Mucosa of descending colon (tissue), 3 donors: ENCODE measurements at regions not wholly inside any gene's neighbourhood (a gene's known extent, or its start where the extent isn't known, plus 50 kb on each side); places are given as distances from the start of the nearest gene placed in this dataset.

Experiments
- ATAC-seq: fragments of 200-7000 bp; cut with Tn5 transposase; one replicate; pipeline ENCODE4 v1.9.1; 2020; ENCODE audit warnings: mild to moderate bottlenecking, moderate library complexity
- DNase-seq, 3 donors: peaks; one replicate each; pipeline ENCODE4 v3.0.0-alpha.2; 2020
- H3K36me3 ChIP-seq: fragments of 200-600 bp; one replicate; pipeline ENCODE4 v1.8.0; 2021; ENCODE audit warnings: low read depth, mild to moderate bottlenecking
- H3K4me1 ChIP-seq: fragments of 200-600 bp; one replicate; pipeline ENCODE4 v1.8.0; 2021; ENCODE audit warnings: low read depth, mild to moderate bottlenecking
- H3K4me3 ChIP-seq: fragments of 200-600 bp; one replicate; pipeline ENCODE4 v1.8.0; 2021; ENCODE audit warnings: mild to moderate bottlenecking
- H3K9me3 ChIP-seq: fragments of 200-600 bp; one replicate; pipeline ENCODE4 v1.8.0; 2021; ENCODE audit warnings: mild to moderate bottlenecking
- intact Hi-C, 2 donors: fragments of 100-400 bp; cut with DNase I in 1 of 2; cut with micrococcal nuclease in 1 of 2; formaldehyde crosslinking; loops; one replicate each; pipeline versions ENCODE4 v1.11.0 to v1.11.1; 2022; cut with DNase I, micrococcal nuclease
- TF ChIP-seq, protein P1 (sequence below): fragments of 200-600 bp; IDR thresholded peaks from one replicate; pipeline ENCODE4 v1.8.0; 2022; ENCODE audit warnings: antibody characterized with exemption, mild to moderate bottlenecking
- donor health status: DM: no; HTN: no; CAD: no; lungs with moderate emphysema.
- donor health status: DM: no; HTN: no; CAD: no.
- donor health status: DM: no; HTN: yes; CAD: no.

DNA sequence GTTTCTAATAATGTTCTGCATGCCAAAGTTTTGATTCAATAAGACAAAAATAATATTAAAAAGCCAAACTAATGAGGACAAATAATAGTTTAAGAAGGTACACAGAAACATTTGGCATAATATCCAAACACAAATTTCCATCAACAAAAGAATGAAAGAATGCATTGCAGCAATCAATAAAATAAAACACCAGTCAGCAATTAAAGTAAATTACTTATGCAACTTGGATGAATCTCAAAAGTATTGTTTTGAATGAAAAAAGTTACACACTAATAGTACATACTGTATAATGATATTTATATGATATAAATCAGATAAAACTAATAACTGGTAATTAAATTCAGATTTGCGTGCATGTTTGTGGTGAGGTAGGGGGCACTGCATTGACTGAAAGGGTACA is 285.5 kb upstream of the PCDH10 start:
- intact Hi-C loops = no loop called here

DNA sequence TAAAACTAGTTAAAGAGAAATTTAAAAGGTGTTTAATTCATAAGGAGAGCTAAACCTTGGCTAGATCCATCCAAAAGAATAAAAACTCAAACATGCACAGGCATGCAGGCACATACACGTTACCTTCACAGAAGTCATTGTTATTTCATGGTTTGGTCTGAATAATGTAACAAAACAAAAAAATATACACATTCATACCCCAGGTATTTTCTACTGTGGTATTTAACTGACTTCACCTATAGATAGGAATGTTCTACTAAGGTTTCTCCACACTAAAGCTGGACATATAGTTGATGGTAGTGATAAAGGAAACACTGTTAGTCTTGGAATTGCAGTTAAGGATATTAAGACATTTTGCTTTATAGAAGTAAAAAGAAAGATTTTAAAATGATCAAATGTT is 283.6 kb upstream of the PCDH10 start:
- no peaks in the 10 kb centered on the region for H3K36me3 ChIP-seq
- no peak overlapping the region for H3K4me3 ChIP-seq
- TF ChIP-seq, protein P1, sequence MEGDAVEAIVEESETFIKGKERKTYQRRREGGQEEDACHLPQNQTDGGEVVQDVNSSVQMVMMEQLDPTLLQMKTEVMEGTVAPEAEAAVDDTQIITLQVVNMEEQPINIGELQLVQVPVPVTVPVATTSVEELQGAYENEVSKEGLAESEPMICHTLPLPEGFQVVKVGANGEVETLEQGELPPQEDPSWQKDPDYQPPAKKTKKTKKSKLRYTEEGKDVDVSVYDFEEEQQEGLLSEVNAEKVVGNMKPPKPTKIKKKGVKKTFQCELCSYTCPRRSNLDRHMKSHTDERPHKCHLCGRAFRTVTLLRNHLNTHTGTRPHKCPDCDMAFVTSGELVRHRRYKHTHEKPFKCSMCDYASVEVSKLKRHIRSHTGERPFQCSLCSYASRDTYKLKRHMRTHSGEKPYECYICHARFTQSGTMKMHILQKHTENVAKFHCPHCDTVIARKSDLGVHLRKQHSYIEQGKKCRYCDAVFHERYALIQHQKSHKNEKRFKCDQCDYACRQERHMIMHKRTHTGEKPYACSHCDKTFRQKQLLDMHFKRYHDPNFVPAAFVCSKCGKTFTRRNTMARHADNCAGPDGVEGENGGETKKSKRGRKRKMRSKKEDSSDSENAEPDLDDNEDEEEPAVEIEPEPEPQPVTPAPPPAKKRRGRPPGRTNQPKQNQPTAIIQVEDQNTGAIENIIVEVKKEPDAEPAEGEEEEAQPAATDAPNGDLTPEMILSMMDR = no peak
- H3K4me1 ChIP-seq = no peaks in the 10 kb centered on the region
- ATAC-seq (no peak), DNase-seq (no peak)
- intact Hi-C loops = no loop called here
- no peaks in the 10 kb centered on the region for H3K9me3 ChIP-seq

More for the DNA sequence above, 285.5 kb upstream of the PCDH10 start:
- H3K9me3 ChIP-seq = no peaks in the 10 kb centered on the region
- ATAC-seq = no peak
- H3K4me3 ChIP-seq = no peak overlapping the region
- TF ChIP-seq, protein P1 = no peak
- no peaks in the 10 kb centered on the region for H3K4me1 ChIP-seq
- H3K36me3 ChIP-seq = no peaks in the 10 kb centered on the region
- no peak for DNase-seq

DNA sequence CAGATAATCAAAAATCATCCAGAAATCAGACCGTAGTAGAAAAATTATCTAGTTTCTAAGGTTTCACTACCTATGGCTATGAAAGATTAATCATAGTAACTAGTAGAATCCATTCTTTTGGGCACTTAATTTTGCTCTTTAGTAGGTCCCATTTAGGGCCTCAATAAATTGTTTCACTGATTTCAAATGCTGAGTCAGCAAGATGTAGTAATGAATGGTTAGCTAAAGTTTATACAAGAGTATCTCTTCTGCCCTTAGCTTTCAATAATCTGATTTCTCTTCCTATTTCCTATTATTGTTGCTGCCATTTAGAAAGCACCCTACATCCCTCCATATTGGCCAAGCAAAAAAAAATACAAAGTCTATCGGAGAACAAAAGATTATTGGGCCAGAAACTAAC is 283.2 kb upstream of the PCDH10 start:
- intact Hi-C loops = no loop called here
- no peak overlapping the region for H3K4me3 ChIP-seq
- no peak for DNase-seq
- no peaks in the 10 kb centered on the region for H3K36me3 ChIP-seq
- no peak for ATAC-seq
- TF ChIP-seq, protein P1 = no peak
- H3K9me3 ChIP-seq = peaks cover 4% of the 10 kb centered on the region
- H3K4me1 ChIP-seq = no peaks in the 10 kb centered on the region

DNA sequence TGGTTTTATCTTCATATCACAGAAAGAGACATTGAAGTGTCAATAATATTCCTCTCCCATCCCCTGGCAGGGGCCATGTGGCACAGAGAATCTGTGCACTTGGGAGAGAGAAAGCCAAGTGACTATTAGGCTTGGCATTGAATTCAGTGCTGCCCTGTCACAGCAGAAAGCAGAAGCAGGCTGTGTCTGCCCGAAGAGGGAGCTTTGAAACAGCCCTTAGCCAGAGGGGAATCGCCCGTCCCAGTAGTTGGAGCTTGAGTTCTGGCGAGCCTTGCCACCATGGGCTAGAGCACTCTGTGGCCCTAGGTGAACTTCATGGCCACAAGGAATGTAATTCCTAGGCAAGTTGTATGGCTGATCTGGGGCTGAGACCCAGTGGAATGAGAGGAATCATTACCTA is 282.5 kb upstream of the PCDH10 start:
- ATAC-seq (no peak), DNase-seq (no peak)
- intact Hi-C loops = no loop called here
- Histone ChIP-seq H3K4me3 (no peak overlapping the region), H3K36me3 (no peaks in the 10 kb centered on the region), H3K4me1 (no peaks in the 10 kb centered on the region), H3K9me3 (peaks cover 11% of the 10 kb centered on the region)
- TF ChIP-seq, protein P1 = no peak

DNA sequence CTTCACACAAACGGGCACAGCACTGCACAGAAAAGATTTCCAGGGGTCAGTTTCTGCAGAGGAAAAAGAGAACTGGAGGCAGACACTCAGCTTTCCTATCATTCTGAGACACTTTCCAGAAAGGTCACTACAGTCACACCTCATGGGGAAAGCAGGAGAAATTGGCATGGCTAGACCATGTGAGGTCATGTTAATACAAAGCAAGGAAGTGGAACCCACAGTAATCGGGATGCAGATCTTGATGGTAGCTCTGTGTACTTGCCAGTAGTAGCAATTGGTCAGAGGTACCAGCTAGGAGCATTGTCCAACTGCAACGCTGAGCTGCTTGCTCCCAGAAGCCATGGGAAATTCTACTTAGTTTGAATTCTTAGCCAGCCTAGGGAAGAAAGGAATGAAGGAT is 255.3 kb upstream of the PCDH10 start:
- ATAC-seq (no peak), DNase-seq (no peak)
- peaks cover 9% of the 10 kb centered on the region for H3K9me3 ChIP-seq
- no peaks in the 10 kb centered on the region for H3K4me1 ChIP-seq
- H3K4me3 ChIP-seq = no peak overlapping the region
- TF ChIP-seq, protein P1 = no peak
- H3K36me3 ChIP-seq = no peaks in the 10 kb centered on the region
- intact Hi-C loops = no loop called here

DNA sequence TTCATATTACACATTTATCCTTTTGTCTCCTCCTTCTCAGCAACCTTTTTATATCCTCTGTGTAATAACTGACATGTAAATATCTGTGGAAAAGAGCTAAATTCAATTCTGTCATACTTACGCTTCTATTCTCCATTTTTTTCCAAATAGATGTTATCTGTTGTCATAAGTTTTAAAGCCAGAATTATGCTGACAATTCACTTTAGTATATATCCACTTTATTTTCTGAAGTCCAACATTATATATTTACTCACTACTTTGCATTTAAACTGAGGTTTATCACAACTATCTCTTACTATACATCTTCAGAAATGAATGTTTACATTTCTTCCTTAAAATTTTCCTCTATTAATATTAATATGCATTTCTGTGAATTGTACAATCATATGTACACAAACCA is 247.9 kb upstream of the PCDH10 start:
- intact Hi-C loops = no loop called here
- ATAC-seq (no peak), DNase-seq (no peak)
- peaks cover 2% of the 10 kb centered on the region for H3K9me3 ChIP-seq
- H3K4me3 ChIP-seq = no peak overlapping the region
- TF ChIP-seq, protein P1 = no peak
- H3K4me1 ChIP-seq = no peaks in the 10 kb centered on the region
- H3K36me3 ChIP-seq = no peaks in the 10 kb centered on the region
